Fibroblast of lung (primary cell): ENCODE measurements at regions not wholly inside any gene's neighbourhood (a gene's known extent, or its start where the extent isn't known, plus 50 kb on each side); places are given as distances from the start of the nearest gene placed in this dataset.

Experiments used
- CTCF ChIP-seq, 2 donors: IDR thresholded peaks in 1 of 2; conservative IDR thresholded peaks in 1 of 2; 1 replicate in 1 of 2; 2 replicates in 1 of 2; pipeline ENCODE4 v1.5.1; 2011 to 2012; ENCODE audit warnings: low read length in 2 of 2, control low read depth in 1 of 2, inconsistent platforms in 1 of 2, low read depth in 1 of 2, mild to moderate bottlenecking in 1 of 2
- EZH2 ChIP-seq: IDR thresholded peaks from 2 replicates; pipeline ENCODE4 v1.5.1; 2012; ENCODE audit warnings: low read length, control low read depth, mild to moderate bottlenecking; ENCODE audit errors: missing control alignments

GRCh38 chr7:153005750-153006435 lies 246.3 kb downstream of the ACTR3B start:
- TF ChIP-seq EZH2 (no peak), CTCF (conservative IDR thresholded peaks at IDR 0.05 in 1 of 2, IDR thresholded peaks at IDR 0.05 in 1 of 2; ENCODE audit: low read depth in 1 of 2, low read length in 2 of 2) (no peak)
